K562 (cell line): ENCODE measurements at regions not wholly inside any gene's neighbourhood (a gene's known extent, or its start where the extent isn't known, plus 50 kb on each side); places are given as distances from the start of the nearest gene placed in this dataset.

Experiments used
- ARID1B ChIP-seq: fragments of 450-650 bp; IDR thresholded peaks from 2 replicates; pipeline ENCODE4 v1.6.1; 2016; ENCODE audit warnings: antibody characterized with exemption, mild to moderate bottlenecking, inconsistent platforms
- JUND ChIP-seq, 2 experiments: IDR thresholded peaks; 2 replicates in 1 of 2; 3 replicates in 1 of 2; pipeline ENCODE4 v1.6.1; 2011; ENCODE audit warnings: borderline replicate concordance in 2 of 2, low read depth in 2 of 2, low read length in 2 of 2, improper control_type of control experiment in 1 of 2, missing biosample characterization in 1 of 2, missing genetic modification characterization in 1 of 2, missing genetic modification reagents in 1 of 2
- MAZ ChIP-seq, 2 experiments: fragments of 450-650 bp in 1 of 2; sonication (generic) in 1 of 2; formaldehyde crosslinking; IDR thresholded peaks in 1 of 2; conservative IDR thresholded peaks in 1 of 2; 2 replicates each; pipeline versions ENCODE4 v1.4.0 to v1.5.0; 2020; ENCODE audit warnings: mild to moderate bottlenecking in 1 of 2, missing genetic modification reagents in 1 of 2
- MEIS2 ChIP-seq: fragments of 450-650 bp; IDR thresholded peaks from 2 replicates; pipeline ENCODE4 v1.6.1; 2014; ENCODE audit warnings: mild to moderate bottlenecking; ENCODE audit not compliant: partially characterized antibody
- ZNF311 ChIP-seq: fragments of 250-450 bp; sonication (Bioruptor Pico); IDR thresholded peaks from 2 replicates; pipeline ENCODE4 v1.4.0; 2020; ENCODE audit warnings: mild to moderate bottlenecking, moderate library complexity
- TF ChIP-seq, protein P1 (sequence below): fragments of 450-650 bp; IDR thresholded peaks from 2 replicates; pipeline ENCODE4 v1.6.1; 2016
- TF ChIP-seq, protein P2 (sequence below): fragments of 200-800 bp; sonication (Bioruptor generic); IDR thresholded peaks from 2 replicates; pipeline ENCODE4 v1.6.1; 2017; ENCODE audit warnings: missing genetic modification characterization, missing compliant biosample characterization

GRCh38 chr10:15444105-15445005, 73.3 kb upstream of the FAM171A1 start (continued):
- TF ChIP-seq, protein P1, sequence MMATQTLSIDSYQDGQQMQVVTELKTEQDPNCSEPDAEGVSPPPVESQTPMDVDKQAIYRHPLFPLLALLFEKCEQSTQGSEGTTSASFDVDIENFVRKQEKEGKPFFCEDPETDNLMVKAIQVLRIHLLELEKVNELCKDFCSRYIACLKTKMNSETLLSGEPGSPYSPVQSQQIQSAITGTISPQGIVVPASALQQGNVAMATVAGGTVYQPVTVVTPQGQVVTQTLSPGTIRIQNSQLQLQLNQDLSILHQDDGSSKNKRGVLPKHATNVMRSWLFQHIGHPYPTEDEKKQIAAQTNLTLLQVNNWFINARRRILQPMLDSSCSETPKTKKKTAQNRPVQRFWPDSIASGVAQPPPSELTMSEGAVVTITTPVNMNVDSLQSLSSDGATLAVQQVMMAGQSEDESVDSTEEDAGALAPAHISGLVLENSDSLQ, result peak; percentile 89
- TF ChIP-seq ZNF311 (CRISPR knock-in tag), result 0 out of 2 replicates have a peak, but pooled peaks have one; percentile 35
- TF ChIP-seq, protein P2, sequence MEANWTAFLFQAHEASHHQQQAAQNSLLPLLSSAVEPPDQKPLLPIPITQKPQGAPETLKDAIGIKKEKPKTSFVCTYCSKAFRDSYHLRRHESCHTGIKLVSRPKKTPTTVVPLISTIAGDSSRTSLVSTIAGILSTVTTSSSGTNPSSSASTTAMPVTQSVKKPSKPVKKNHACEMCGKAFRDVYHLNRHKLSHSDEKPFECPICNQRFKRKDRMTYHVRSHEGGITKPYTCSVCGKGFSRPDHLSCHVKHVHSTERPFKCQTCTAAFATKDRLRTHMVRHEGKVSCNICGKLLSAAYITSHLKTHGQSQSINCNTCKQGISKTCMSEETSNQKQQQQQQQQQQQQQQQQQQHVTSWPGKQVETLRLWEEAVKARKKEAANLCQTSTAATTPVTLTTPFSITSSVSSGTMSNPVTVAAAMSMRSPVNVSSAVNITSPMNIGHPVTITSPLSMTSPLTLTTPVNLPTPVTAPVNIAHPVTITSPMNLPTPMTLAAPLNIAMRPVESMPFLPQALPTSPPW (CRISPR knock-in tag), result peak; percentile 88
- peak in 1 of 2 experiments; percentile 74; a peak in 2 of 4 replicates for TF ChIP-seq MAZ (CRISPR knock-in tag; conservative IDR thresholded peaks at IDR 0.05 in 1 of 2, IDR thresholded peaks at IDR 0.05 in 1 of 2)
- TF ChIP-seq MEIS2, result peak; percentile 48
- TF ChIP-seq JUND (IDR thresholded peaks at IDR 0.05; ENCODE audit: borderline replicate concordance, low read depth, low read length), result no peak
- TF ChIP-seq JUND (tag; IDR thresholded peaks at IDR 0.05; ENCODE audit: borderline replicate concordance, low read depth, low read length), result 0 out of 3 replicates have a peak, but pooled peaks have one; percentile 23
- TF ChIP-seq ARID1B, result 0 out of 2 replicates have a peak, but pooled peaks have one; percentile 13
- TF ChIP-seq, all 486 proteins: peak for 10
